GM19438 (cell line): ENCODE measurements at regions not wholly inside any gene's neighbourhood (a gene's known extent, or its start where the extent isn't known, plus 50 kb on each side); places are given as distances from the start of the nearest gene placed in this dataset.

Source experiments
- ATAC-seq: cut with Tn5 transposase; IDR thresholded peaks from one replicate; pipeline ENCODE4 v1.9.1; 2021; ENCODE audit warnings: low read depth; ENCODE audit not compliant: unreplicated experiment

GRCh38 chr22:47446821-47447810 lies 684.7 kb downstream of the TBC1D22A start:
- ATAC-seq: no peak

DNA sequence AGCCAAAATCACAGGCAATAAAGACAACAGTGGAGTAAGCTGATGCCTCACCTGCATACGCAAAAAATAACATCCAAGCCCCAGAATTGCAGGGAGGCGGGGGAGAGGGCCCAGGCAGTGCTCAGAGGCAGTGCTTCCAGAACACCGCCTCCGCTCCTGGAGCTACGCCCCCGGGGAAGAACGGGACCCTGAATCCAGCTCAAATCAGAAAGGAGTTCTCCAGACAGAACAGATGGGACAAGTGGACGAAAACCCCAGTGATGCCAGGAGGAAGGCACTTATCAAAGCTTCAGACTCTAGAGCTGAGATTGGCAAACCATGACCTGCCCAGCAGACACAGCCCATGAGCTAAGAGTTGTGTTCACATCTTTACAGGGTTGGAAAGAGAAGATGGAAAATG lies 683.9 kb downstream of the TBC1D22A start:
- ATAC-seq: no peak

DNA sequence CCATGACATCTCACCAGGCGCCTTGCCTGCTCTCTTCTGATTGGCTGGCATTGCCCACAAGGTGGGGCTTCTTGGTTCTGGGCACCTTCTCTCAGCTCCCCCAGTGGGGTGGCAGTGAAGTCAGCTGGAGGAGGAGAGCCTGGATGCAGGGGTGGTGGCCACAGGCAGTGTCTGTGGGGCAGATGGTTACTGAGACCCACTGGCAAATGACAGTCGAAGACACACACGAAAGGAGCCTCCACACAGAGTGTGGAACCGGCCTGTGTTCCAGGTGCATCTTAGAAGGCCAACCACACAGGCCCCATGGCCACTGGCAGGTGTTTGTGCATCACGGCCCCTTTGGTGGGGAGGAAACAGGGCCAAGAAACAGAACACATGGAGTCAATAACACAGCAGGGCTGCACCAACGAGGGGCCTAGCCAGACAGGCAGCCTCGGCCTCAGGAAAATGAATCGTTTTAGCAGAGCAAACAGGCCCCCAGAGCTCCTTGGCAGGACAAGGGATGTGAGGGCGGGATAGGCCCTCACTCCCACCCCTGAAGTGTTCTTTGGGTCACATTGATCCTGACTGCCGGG lies 683.4 kb downstream of the TBC1D22A start:
- no peak for ATAC-seq

DNA sequence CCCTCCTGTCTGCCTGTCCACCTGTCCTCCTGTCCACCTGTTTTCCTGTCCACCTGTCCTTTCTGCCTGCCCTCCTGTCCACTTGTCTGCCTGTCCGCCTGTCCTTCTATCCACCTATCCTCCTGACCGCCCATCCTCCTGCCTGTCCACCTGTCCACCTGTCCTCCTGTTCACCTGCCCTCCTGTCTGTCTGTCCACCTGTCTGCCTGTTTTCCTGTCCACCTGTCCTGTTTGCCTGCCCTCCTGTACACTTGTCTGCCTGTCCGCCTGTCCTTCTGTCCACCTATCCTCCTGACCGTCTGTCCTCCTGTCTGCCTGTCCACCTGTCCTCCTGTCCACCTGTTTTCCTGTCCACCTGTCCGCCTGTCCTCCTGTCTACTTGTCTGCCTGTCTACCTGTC lies 682.8 kb downstream of the TBC1D22A start:
- no peak for ATAC-seq

- no peak for ATAC-seq
Measured at GRCh38 chr22:47444746-47445065, 682.3 kb downstream of the TBC1D22A start.

GRCh38 chr22:47443836-47444745 lies 681.6 kb downstream of the TBC1D22A start:
- ATAC-seq: no peak

GRCh38 chr22:47442821-47443220 lies 680.4 kb downstream of the TBC1D22A start:
- ATAC-seq: no peak

GRCh38 chr22:47439643-47440265 lies 677.3 kb downstream of the TBC1D22A start:
- ATAC-seq: no peak

DNA sequence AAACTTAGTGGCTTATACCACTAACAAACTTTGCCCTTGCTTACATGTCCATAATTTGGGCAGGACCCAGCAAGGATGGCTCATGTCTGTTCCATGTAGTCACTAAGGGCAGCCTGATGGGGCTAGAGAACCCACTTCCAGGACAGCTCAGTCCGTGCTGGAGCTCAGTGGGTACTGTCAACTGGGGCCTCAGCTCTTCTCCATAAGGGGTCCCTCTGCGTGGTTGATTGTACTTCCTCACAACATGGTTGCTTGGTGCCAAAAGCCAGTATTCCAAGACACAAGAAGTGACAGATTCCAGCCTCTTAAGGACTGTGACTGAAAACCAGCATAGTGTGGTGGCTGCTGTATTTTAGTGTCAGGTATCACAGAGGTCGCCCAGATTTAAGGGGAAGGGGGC lies 675.2 kb downstream of the TBC1D22A start:
- no peak for ATAC-seq

DNA sequence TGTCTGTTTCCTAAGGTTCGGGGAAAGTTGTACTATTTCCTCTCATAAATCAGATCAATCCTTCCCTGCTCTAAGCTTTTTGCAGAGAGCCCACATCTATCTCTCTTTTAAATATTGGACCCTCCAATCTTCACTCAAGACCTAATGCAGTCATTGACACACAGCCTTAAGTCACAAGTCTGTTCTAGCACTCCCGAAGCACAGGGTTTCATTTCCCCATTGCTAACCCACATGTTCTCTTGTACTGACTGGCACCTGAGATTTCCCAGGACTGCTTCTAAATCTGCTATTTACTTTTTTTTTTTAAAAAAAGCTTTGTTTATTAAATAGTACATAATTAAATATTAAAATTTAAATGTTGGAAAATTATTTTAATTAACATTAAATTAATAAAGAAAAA lies 674.7 kb downstream of the TBC1D22A start:
- ATAC-seq: no peak

- ATAC-seq: no peak
Measured at GRCh38 chr22:47435826-47436225, 673.4 kb downstream of the TBC1D22A start.

DNA sequence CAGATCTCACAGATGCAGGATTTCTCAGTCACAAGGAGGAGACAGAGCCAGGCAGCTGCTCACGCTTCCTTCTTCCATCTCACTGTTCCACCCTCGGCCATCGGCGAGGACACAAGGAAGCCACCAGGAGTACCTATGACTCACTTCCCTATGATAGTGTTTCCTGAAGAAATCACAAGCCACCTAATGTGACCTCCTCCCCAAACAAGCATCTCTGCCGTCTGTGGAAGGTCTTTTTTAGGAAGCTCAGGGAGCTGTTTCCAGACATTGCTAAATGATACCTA lies 672.7 kb downstream of the TBC1D22A start:
- ATAC-seq: no peak

GRCh38 chr22:47434336-47435203 lies 672.1 kb downstream of the TBC1D22A start:
- ATAC-seq: no peak

DNA sequence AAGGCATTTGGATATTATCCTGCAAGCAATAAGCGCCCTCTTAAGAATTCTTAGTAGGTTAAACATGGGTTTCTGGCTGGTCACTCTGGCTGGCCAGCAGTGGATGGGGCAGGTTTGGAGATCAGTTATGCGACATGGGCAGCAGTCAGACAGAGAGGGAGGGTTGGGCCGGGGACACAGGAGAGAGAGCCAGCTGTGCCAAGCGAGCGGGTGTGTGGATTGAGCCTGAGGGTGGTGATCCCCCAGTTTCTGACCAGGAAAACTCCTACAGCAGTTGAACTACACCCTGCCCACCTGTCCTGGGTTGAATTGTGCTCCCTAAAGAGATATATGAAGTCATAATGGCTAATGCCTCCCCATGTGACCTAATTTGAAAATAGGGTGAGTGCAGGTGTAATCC lies 671.2 kb downstream of the TBC1D22A start:
- ATAC-seq: no peak

DNA sequence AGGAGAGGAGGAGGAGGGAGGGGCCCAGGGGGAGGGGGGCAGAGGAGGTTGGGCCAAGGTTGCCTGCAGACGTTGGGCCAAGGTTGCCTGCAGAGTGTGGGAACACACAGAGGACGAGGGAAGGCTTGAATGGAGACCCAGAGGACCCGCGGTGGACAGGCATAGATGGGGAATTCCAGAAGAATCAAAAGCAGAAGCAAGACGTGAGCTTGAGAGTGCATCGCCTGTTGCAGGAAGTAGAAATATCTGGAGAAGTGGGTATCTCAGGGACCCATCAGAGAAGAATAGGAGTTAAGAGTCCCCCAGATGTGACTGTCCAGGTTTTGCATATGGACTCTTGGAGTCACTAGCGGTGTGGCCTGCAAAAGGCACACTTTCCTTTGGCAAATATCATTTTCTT lies 670.2 kb downstream of the TBC1D22A start:
- no peak for ATAC-seq

GRCh38 chr22:47423861-47424820 lies 661.7 kb downstream of the TBC1D22A start:
- no peak for ATAC-seq

GRCh38 chr22:47423266-47423665 lies 660.8 kb downstream of the TBC1D22A start:
- ATAC-seq: no peak

DNA sequence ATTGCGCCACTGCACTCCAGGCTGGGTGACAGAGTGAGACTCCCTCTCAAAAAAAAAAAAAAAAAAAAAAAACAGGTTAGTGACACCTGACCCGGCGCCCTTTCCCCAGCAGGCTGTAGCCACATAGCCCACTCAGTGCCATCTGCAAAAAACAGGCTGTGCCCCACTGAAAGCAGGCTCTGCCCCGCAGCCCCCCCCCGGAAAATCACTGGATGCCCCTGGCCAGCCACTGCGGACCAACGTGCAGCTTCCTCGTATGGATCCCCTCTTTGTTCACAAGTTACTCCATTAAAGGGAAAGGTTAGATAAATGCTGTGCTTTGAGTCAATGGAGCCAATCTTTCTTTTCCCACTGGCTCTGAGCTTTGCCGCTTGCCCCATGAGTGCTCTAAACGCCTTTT lies 660.3 kb downstream of the TBC1D22A start:
- no peak for ATAC-seq

DNA sequence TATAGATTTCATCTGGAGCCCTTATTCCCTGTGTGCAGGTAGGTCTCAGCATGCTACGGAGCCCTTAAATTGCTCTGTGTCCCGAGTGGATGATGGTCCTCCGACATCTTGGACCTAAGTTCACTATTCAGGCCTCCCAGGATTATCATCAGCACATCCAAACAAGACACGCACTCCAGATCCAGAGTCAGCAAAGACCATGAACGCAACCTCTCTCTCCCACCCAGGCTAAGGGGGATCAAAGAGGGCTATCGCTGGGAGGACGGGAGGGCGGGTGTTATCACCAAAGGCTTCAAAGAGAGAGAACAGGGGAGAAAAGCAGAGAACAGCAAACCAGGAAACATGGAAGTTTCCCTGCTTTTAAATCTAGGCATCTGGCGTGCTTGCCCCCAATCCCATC lies 659.4 kb downstream of the TBC1D22A start:
- no peak for ATAC-seq
